Thyroid gland (tissue), 4 donors: ENCODE measurements at regions not wholly inside any gene's neighbourhood (a gene's known extent, or its start where the extent isn't known, plus 50 kb on each side); places are given as distances from the start of the nearest gene placed in this dataset.

Experiments
- DNase-seq, 2 donors: peaks; one replicate each; pipeline ENCODE4 v3.0.0-alpha.2; 2019
- H3K27ac ChIP-seq, 3 donors: fragments of 200-600 bp; sonication (generic); 1 replicate in 2 of 3; 2 replicates in 1 of 3; pipeline ENCODE4 v1.5.1; 2016 to 2019; ENCODE audit warnings: mild to moderate bottlenecking in 1 of 3, moderate library complexity in 1 of 3
- H3K27me3 ChIP-seq: fragments of 200-600 bp; sonication (generic); one replicate; pipeline ENCODE4 v1.5.1; 2019
- H3K36me3 ChIP-seq, 2 donors: fragments of 200-600 bp; sonication (generic); one replicate each; pipeline ENCODE4 v1.5.1; 2016 to 2019
- H3K4me1 ChIP-seq, 2 donors: fragments of 200-600 bp; sonication (generic); one replicate each; pipeline ENCODE4 v1.5.1; 2017 to 2019
- H3K4me3 ChIP-seq, 3 donors: fragments of 200-600 bp; sonication (generic); replicated peaks in 1 of 3; 1 replicate in 2 of 3; 2 replicates in 1 of 3; pipeline ENCODE4 v1.5.1; 2016; ENCODE audit warnings: mild to moderate bottlenecking in 1 of 3
- H3K9me3 ChIP-seq: fragments of 200-600 bp; sonication (generic); one replicate; pipeline ENCODE4 v1.5.1; 2017
- CTCF ChIP-seq, 6 experiments: fragments of 200-600 bp in 3 of 6; fragments of 450-650 bp in 3 of 6; sonication (generic) in 3 of 6; IDR thresholded peaks; one replicate each; pipeline ENCODE4 v1.5.1; 2016 to 2019; ENCODE audit warnings: antibody characterized with exemption in 6 of 6, mild to moderate bottlenecking in 2 of 6, inconsistent platforms in 1 of 6, moderate library complexity in 1 of 6
- POLR2A ChIP-seq, 2 donors: fragments of 450-650 bp; IDR thresholded peaks; one replicate each; pipeline ENCODE4 v1.6.1; 2017; ENCODE audit warnings: antibody characterized with exemption in 2 of 2, mild to moderate bottlenecking in 2 of 2, moderate library complexity in 1 of 2
- WGBS, 2 donors: methylation state at CpG; one replicate each; pipeline ENCODE4 v1.1.5; 2017; 5-methylcytosine and 5-hydroxymethylcytosine counted together
- intact Hi-C: fragments of 100-400 bp; cut with DNase I; formaldehyde crosslinking; loops from one replicate; pipeline ENCODE4 v1.15.1; 2023

- intact Hi-C loops, result no loop called here
- DNase-seq, result no peak
- TF ChIP-seq CTCF (IDR thresholded peaks at IDR 0.05) (no peak), POLR2A (IDR thresholded peaks at IDR 0.05) (no peak)
- no peaks in the 10 kb centered on the region for H3K27me3 ChIP-seq
- H3K9me3 ChIP-seq, result no peaks in the 10 kb centered on the region
- no peaks in the 10 kb centered on the region for H3K4me1 ChIP-seq
- no peak overlapping the region for H3K4me3 ChIP-seq
- peak overlapping the region in 1 of 3 donors; percentile 37 for H3K27ac ChIP-seq
- 14 to 15% methylated on average over 1 of the region's 1 CpG for WGBS, 2 donors
- H3K36me3 ChIP-seq, result no peaks in the 10 kb centered on the region
These were observed 277.6 kb upstream of the TNC start for GRCh38 chr9:115395511-115396021.

GRCh38 chr9:115396071-115396529 is 278.1 kb upstream of the TNC start:
- H3K4me3 ChIP-seq, result no peak overlapping the region
- no peaks in the 10 kb centered on the region for H3K9me3 ChIP-seq
- no peak overlapping the region for H3K27ac ChIP-seq
- no peaks in the 10 kb centered on the region for H3K4me1 ChIP-seq
- H3K27me3 ChIP-seq, result no peaks in the 10 kb centered on the region
- TF ChIP-seq CTCF (IDR thresholded peaks at IDR 0.05), result no peak
- TF ChIP-seq POLR2A (IDR thresholded peaks at IDR 0.05), result no peak
- no peak for DNase-seq
- intact Hi-C loops, result no loop called here
- no peaks in the 10 kb centered on the region for H3K36me3 ChIP-seq

GRCh38 chr9:115397591-115398312 is 279.8 kb upstream of the TNC start:
- no peaks in the 10 kb centered on the region for H3K27me3 ChIP-seq
- no peaks in the 10 kb centered on the region for H3K9me3 ChIP-seq
- H3K36me3 ChIP-seq, result no peaks in the 10 kb centered on the region
- intact Hi-C loops, result no loop called here
- no peak for TF ChIP-seq CTCF (IDR thresholded peaks at IDR 0.05)
- no peak for TF ChIP-seq POLR2A (IDR thresholded peaks at IDR 0.05)
- WGBS, 2 donors, result 87 to 90% methylated on average over 4 of the region's 4 CpGs
- H3K4me1 ChIP-seq, result no peaks in the 10 kb centered on the region
- H3K4me3 ChIP-seq, result no peak overlapping the region
- DNase-seq, result no peak
- no peak overlapping the region for H3K27ac ChIP-seq

GRCh38 chr9:115398313-115398650 is 280.3 kb upstream of the TNC start:
- H3K4me3 ChIP-seq, result no peak overlapping the region
- H3K27me3 ChIP-seq, result no peaks in the 10 kb centered on the region
- intact Hi-C loops, result no loop called here
- no peaks in the 10 kb centered on the region for H3K9me3 ChIP-seq
- no peak overlapping the region for H3K27ac ChIP-seq
- H3K36me3 ChIP-seq, result no peaks in the 10 kb centered on the region
- TF ChIP-seq CTCF (IDR thresholded peaks at IDR 0.05) (no peak), POLR2A (IDR thresholded peaks at IDR 0.05) (no peak)
- DNase-seq, result no peak
- H3K4me1 ChIP-seq, result no peaks in the 10 kb centered on the region
- WGBS, 2 donors, result 62 to 67% methylated on average over 3 of the region's 3 CpGs

- Histone ChIP-seq H3K27ac (no peak overlapping the region), H3K9me3 (no peaks in the 10 kb centered on the region), H3K4me3 (no peak overlapping the region), H3K4me1 (no peaks in the 10 kb centered on the region), H3K36me3 (no peaks in the 10 kb centered on the region), H3K27me3 (no peaks in the 10 kb centered on the region)
- WGBS, 2 donors, result 65 to 80% methylated on average over 1 of the region's 1 CpG
- TF ChIP-seq CTCF (IDR thresholded peaks at IDR 0.05) (no peak), POLR2A (IDR thresholded peaks at IDR 0.05) (no peak)
- intact Hi-C loops, result no loop called here
- DNase-seq, result no peak
These were observed 281.0 kb upstream of the TNC start for GRCh38 chr9:115398996-115399395.
